ENCODE measurements at regions not wholly inside any gene's neighbourhood (a gene's known extent, or its start where the extent isn't known, plus 50 kb on each side); places are given as distances from the start of the nearest gene placed in this dataset.

- intact Hi-C loops (cut with DNase I): no loop called here
- Histone ChIP-seq H3K27me3 (ENCODE audit: insufficient read depth in 3 of 3, low read length in 2 of 3) (no peaks in the 10 kb centered on the region), H3K36me3 (ENCODE audit: insufficient read depth in 1 of 2, low read depth in 1 of 2) (no peaks in the 10 kb centered on the region), H3K4me1 (no peaks in the 10 kb centered on the region), H3K27ac (no peak overlapping the region), H3K4me3 (no peak overlapping the region), H3K9me3 (no peaks in the 10 kb centered on the region)
- no peak for DNase-seq
- ATAC-seq: no peak
- 92 to 93% (median 93%) methylated on average over 12 of the region's 12 CpGs for WGBS, 3 donors
- no peak for TF ChIP-seq CTCF (IDR thresholded peaks at IDR 0.05)
Observed at GRCh38 chr10:33862536-33863105, 528.2 kb upstream of the NRP1 start.

- no peak for ATAC-seq
Observed at GRCh38 chr10:33861833-33862232, 527.4 kb upstream of the NRP1 start.

GRCh38 chr10:33861016-33861704 is 526.7 kb upstream of the NRP1 start:
- intact Hi-C loops (cut with DNase I): no loop called here
- Histone ChIP-seq H3K36me3 (ENCODE audit: insufficient read depth in 1 of 2, low read depth in 1 of 2) (no peaks in the 10 kb centered on the region), H3K9me3 (no peaks in the 10 kb centered on the region), H3K4me1 (no peaks in the 10 kb centered on the region), H3K4me3 (no peak overlapping the region), H3K27me3 (ENCODE audit: insufficient read depth in 3 of 3, low read length in 2 of 3) (no peaks in the 10 kb centered on the region), H3K27ac (no peak overlapping the region)
- no peak for ATAC-seq
- 58 to 72% (median 69%) methylated on average over 7 of the region's 7 CpGs for WGBS, 3 donors
- no peak for TF ChIP-seq CTCF (IDR thresholded peaks at IDR 0.05)
- DNase-seq: no peak

More at GRCh38 chr10:33861833-33862232, 527.4 kb upstream of the NRP1 start:
- no peak for TF ChIP-seq CTCF (IDR thresholded peaks at IDR 0.05)
- Histone ChIP-seq H3K27me3 (ENCODE audit: insufficient read depth in 3 of 3, low read length in 2 of 3) (no peaks in the 10 kb centered on the region), H3K9me3 (no peaks in the 10 kb centered on the region), H3K27ac (no peak overlapping the region), H3K4me3 (no peak overlapping the region), H3K36me3 (ENCODE audit: insufficient read depth in 1 of 2, low read depth in 1 of 2) (no peaks in the 10 kb centered on the region), H3K4me1 (no peaks in the 10 kb centered on the region)
- 77% methylated on average over 3 of the region's 3 CpGs for WGBS, 3 donors
- DNase-seq: no peak
- intact Hi-C loops (cut with DNase I): no loop called here

- DNase-seq (no peak), ATAC-seq (no peak)
- H3K9me3 ChIP-seq: no peaks in the 10 kb centered on the region
- H3K27ac ChIP-seq: no peak overlapping the region
- intact Hi-C loops (cut with DNase I): no loop called here
- TF ChIP-seq CTCF (IDR thresholded peaks at IDR 0.05): no peak
- H3K4me1 ChIP-seq: no peaks in the 10 kb centered on the region
- WGBS, 3 donors: 60 to 91% (median 74%) methylated on average over 3 of the region's 3 CpGs
- no peak overlapping the region for H3K4me3 ChIP-seq
- no peaks in the 10 kb centered on the region for H3K27me3 ChIP-seq (ENCODE audit: insufficient read depth in 3 of 3, low read length in 2 of 3)
- no peaks in the 10 kb centered on the region for H3K36me3 ChIP-seq (ENCODE audit: insufficient read depth in 1 of 2, low read depth in 1 of 2)
Observed at GRCh38 chr10:33860552-33860951, 526.1 kb upstream of the NRP1 start.

All from psoas muscle (tissue), 7 donors.